ENCODE measurements at regions not wholly inside any gene's neighbourhood (a gene's known extent, or its start where the extent isn't known, plus 50 kb on each side); places are given as distances from the start of the nearest gene placed in this dataset.

DNA sequence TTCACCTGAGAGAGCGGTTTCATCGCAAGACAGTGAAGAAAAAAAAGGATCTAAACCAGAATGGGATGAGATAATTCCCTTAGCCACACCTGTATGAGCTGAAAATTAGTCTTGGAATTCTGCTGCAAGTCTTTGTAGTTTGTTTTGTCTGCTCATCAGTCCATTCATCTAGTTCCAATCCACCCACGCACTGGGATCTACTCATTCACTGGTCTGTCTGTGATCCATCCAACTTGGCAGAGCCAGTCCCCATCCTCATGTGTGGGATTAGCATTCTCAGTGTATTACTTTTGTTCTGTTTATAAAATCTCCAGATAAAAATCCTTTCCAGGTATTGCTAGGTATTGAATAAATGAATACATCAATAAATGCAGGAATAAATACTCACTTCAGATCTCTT is 266.5 kb upstream of the USP24 start:
- Histone ChIP-seq H3K4me1 (ENCODE audit: insufficient read depth, low read length) (no peaks in the 10 kb centered on the region), H3K4me3 (ENCODE audit: low read length) (no peak overlapping the region), H3K36me3 (ENCODE audit: insufficient read depth, low read length) (no peaks in the 10 kb centered on the region), H2AFZ (ENCODE audit: low read depth, low read length) (no peak overlapping the region), H3K27me3 (ENCODE audit: insufficient read depth, low read length) (no peaks in the 10 kb centered on the region), H3K9me3 (ENCODE audit: low read length) (no peaks in the 10 kb centered on the region)

- H2AFZ ChIP-seq (ENCODE audit: low read depth, low read length): no peak overlapping the region
- H3K27me3 ChIP-seq (ENCODE audit: insufficient read depth, low read length): no peaks in the 10 kb centered on the region
- H3K4me3 ChIP-seq (ENCODE audit: low read length): no peak overlapping the region
- no peaks in the 10 kb centered on the region for H3K4me1 ChIP-seq (ENCODE audit: insufficient read depth, low read length)
- H3K9me3 ChIP-seq (ENCODE audit: low read length): no peaks in the 10 kb centered on the region
- no peaks in the 10 kb centered on the region for H3K36me3 ChIP-seq (ENCODE audit: insufficient read depth, low read length)
Measured at GRCh38 chr1:55480029-55480795, 265.0 kb upstream of the USP24 start.

DNA sequence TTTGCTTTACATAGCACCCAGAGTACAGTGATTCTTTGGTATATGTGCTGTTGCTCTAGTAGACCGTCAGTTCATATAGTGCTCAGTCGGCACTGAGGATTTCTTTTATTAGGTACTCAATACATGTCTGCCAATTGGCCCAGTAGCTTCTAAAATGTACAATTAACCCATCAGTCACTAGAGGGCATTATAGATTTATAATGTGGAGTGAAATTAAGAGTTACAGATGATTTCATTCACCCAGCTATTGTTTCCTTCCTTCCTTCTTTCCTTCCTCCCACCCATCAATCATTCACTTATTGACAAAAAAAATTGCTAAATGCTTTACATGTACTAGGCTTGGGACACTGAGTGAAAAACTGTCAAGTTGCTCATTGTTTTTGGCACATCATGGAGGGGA is 263.6 kb upstream of the USP24 start:
- no peak overlapping the region for H3K4me3 ChIP-seq (ENCODE audit: low read length)
- no peaks in the 10 kb centered on the region for H3K36me3 ChIP-seq (ENCODE audit: insufficient read depth, low read length)
- H3K4me1 ChIP-seq (ENCODE audit: insufficient read depth, low read length): no peaks in the 10 kb centered on the region
- H3K27me3 ChIP-seq (ENCODE audit: insufficient read depth, low read length): no peaks in the 10 kb centered on the region
- no peaks in the 10 kb centered on the region for H3K9me3 ChIP-seq (ENCODE audit: low read length)
- no peak overlapping the region for H2AFZ ChIP-seq (ENCODE audit: low read depth, low read length)

DNA sequence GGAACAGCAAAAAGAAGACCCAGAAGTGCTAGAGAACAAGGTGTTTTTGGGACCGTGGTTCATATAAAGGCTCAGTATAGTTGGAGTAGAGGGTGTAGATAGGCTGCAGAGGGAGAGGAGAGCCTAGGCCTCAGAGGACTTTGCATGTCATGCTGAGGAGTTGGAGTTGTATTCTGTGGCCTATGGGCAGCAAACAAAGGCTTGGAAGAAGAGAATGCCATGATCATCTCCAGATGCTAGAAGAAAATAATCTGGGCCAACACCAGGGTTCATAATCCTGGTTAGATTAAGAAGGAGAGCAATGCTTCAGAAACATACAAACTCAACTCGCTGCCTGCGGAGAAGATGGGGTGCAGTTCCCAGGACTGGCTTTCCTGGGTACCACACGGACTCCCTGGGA is 262.8 kb upstream of the USP24 start:
- H3K27me3 ChIP-seq (ENCODE audit: insufficient read depth, low read length): no peaks in the 10 kb centered on the region
- no peak overlapping the region for H3K4me3 ChIP-seq (ENCODE audit: low read length)
- no peaks in the 10 kb centered on the region for H3K36me3 ChIP-seq (ENCODE audit: insufficient read depth, low read length)
- H2AFZ ChIP-seq (ENCODE audit: low read depth, low read length): no peak overlapping the region
- H3K9me3 ChIP-seq (ENCODE audit: low read length): no peaks in the 10 kb centered on the region
- no peaks in the 10 kb centered on the region for H3K4me1 ChIP-seq (ENCODE audit: insufficient read depth, low read length)

DNA sequence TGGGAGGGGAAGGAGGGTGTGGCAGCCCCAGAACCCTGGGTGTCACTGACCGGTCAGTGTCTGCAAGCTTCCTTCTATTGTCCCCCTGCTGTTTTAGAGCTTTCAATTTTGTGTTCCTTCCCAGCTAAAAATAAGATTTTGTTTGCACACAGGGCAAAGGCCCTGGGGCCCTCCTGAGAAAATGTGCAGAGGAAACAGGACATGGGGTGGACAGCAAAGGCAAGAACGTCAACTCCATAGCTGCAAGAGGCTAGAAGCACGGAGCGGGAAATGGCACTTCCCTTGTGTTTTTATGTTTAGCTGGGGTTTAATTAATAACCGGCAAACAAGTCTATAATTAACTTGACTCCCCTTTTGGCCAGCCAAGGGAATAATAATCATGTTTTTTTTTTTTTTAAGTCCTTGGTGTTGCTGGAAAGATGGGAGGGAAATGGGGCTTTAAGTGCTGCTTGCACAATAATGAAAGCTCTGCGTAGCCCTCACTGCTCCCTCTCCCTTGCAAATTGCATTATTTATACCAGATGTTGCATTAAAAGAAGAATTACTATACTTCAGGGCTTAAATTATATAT is 261.4 kb upstream of the USP24 start:
- Histone ChIP-seq H3K36me3 (ENCODE audit: insufficient read depth, low read length) (no peaks in the 10 kb centered on the region), H3K4me3 (ENCODE audit: low read length) (no peak overlapping the region), H3K9me3 (ENCODE audit: low read length) (no peaks in the 10 kb centered on the region), H3K4me1 (ENCODE audit: insufficient read depth, low read length) (no peaks in the 10 kb centered on the region), H3K27me3 (ENCODE audit: insufficient read depth, low read length) (no peaks in the 10 kb centered on the region), H2AFZ (ENCODE audit: low read depth, low read length) (no peak overlapping the region)

GRCh38 chr1:55474168-55474786 is 259.1 kb upstream of the USP24 start:
- Histone ChIP-seq H3K4me3 (ENCODE audit: low read length) (no peak overlapping the region), H3K36me3 (ENCODE audit: insufficient read depth, low read length) (no peaks in the 10 kb centered on the region), H3K4me1 (ENCODE audit: insufficient read depth, low read length) (no peaks in the 10 kb centered on the region), H2AFZ (ENCODE audit: low read depth, low read length) (no peak overlapping the region), H3K9me3 (ENCODE audit: low read length) (no peaks in the 10 kb centered on the region), H3K27me3 (ENCODE audit: insufficient read depth, low read length) (no peaks in the 10 kb centered on the region)

GRCh38 chr1:55473661-55474060 is 258.5 kb upstream of the USP24 start:
- H3K4me3 ChIP-seq (ENCODE audit: low read length): no peak overlapping the region
- H3K27me3 ChIP-seq (ENCODE audit: insufficient read depth, low read length): no peaks in the 10 kb centered on the region
- no peak overlapping the region for H2AFZ ChIP-seq (ENCODE audit: low read depth, low read length)
- H3K4me1 ChIP-seq (ENCODE audit: insufficient read depth, low read length): no peaks in the 10 kb centered on the region
- no peaks in the 10 kb centered on the region for H3K36me3 ChIP-seq (ENCODE audit: insufficient read depth, low read length)
- no peaks in the 10 kb centered on the region for H3K9me3 ChIP-seq (ENCODE audit: low read length)

- H3K27me3 ChIP-seq (ENCODE audit: insufficient read depth, low read length): no peaks in the 10 kb centered on the region
- no peak overlapping the region for H2AFZ ChIP-seq (ENCODE audit: low read depth, low read length)
- H3K36me3 ChIP-seq (ENCODE audit: insufficient read depth, low read length): no peaks in the 10 kb centered on the region
- H3K4me3 ChIP-seq (ENCODE audit: low read length): no peak overlapping the region
- H3K4me1 ChIP-seq (ENCODE audit: insufficient read depth, low read length): no peaks in the 10 kb centered on the region
- H3K9me3 ChIP-seq (ENCODE audit: low read length): no peaks in the 10 kb centered on the region
Measured at GRCh38 chr1:55472784-55473183, 257.6 kb upstream of the USP24 start.

DNA sequence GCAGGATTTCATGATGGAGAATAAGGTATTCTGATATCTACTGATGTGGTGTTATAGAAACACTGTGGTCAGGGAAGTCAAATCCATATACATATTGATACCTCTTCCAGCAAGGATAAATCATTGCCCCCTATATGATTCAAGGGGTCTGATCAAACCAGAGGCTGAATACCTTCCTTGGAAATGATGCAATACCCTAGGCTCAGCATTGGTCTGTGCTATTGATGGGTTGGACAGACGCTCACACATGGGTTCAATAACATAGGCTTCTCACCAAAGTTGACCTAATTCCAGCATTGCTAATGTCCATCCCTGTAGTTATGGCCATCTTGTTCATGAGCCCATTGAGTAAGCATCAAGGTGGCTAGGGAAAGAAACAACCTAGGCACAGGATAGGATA is 257.0 kb upstream of the USP24 start:
- Histone ChIP-seq H2AFZ (ENCODE audit: low read depth, low read length) (no peak overlapping the region), H3K4me1 (ENCODE audit: insufficient read depth, low read length) (no peaks in the 10 kb centered on the region), H3K9me3 (ENCODE audit: low read length) (no peaks in the 10 kb centered on the region), H3K27me3 (ENCODE audit: insufficient read depth, low read length) (no peaks in the 10 kb centered on the region), H3K4me3 (ENCODE audit: low read length) (no peak overlapping the region), H3K36me3 (ENCODE audit: insufficient read depth, low read length) (no peaks in the 10 kb centered on the region)

- H3K4me1 ChIP-seq (ENCODE audit: insufficient read depth, low read length): no peaks in the 10 kb centered on the region
- no peak overlapping the region for H3K4me3 ChIP-seq (ENCODE audit: low read length)
- H2AFZ ChIP-seq (ENCODE audit: low read depth, low read length): no peak overlapping the region
- no peaks in the 10 kb centered on the region for H3K9me3 ChIP-seq (ENCODE audit: low read length)
- H3K36me3 ChIP-seq (ENCODE audit: insufficient read depth, low read length): no peaks in the 10 kb centered on the region
- H3K27me3 ChIP-seq (ENCODE audit: insufficient read depth, low read length): no peaks in the 10 kb centered on the region
Measured at GRCh38 chr1:55468142-55468795, 253.1 kb upstream of the USP24 start.

GRCh38 chr1:55466921-55467320 is 251.8 kb upstream of the USP24 start:
- Histone ChIP-seq H3K9me3 (ENCODE audit: low read length) (no peaks in the 10 kb centered on the region), H3K4me1 (ENCODE audit: insufficient read depth, low read length) (no peaks in the 10 kb centered on the region), H2AFZ (ENCODE audit: low read depth, low read length) (no peak overlapping the region), H3K36me3 (ENCODE audit: insufficient read depth, low read length) (no peaks in the 10 kb centered on the region), H3K27me3 (ENCODE audit: insufficient read depth, low read length) (no peaks in the 10 kb centered on the region), H3K4me3 (ENCODE audit: low read length) (no peak overlapping the region)

- Histone ChIP-seq H3K9me3 (ENCODE audit: low read length) (no peaks in the 10 kb centered on the region), H3K27me3 (ENCODE audit: insufficient read depth, low read length) (no peaks in the 10 kb centered on the region), H2AFZ (ENCODE audit: low read depth, low read length) (no peak overlapping the region), H3K36me3 (ENCODE audit: insufficient read depth, low read length) (no peaks in the 10 kb centered on the region), H3K4me1 (ENCODE audit: insufficient read depth, low read length) (no peaks in the 10 kb centered on the region), H3K4me3 (ENCODE audit: low read length) (no peak overlapping the region)
Measured at GRCh38 chr1:55466373-55466772, 251.2 kb upstream of the USP24 start.

DNA sequence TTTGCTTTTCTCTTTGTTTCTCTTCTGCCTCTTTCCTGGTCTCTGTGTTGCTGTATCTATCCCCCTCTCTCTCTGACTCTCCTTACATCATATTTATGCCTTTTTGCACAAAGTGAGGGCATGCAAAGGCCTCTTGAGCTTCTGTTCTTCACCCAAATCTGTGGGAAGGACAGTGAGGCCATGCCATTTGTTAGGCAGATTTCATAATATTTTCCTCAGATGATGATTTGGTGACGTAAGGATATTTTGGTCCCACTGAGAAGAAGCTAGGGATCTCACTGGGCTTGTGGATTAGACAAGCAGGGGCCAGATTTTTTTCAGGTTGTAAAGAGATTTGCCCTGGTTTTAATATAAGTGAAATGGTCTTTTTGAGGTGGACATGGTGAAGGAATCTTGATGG is 249.4 kb upstream of the USP24 start:
- H3K9me3 ChIP-seq (ENCODE audit: low read length): no peaks in the 10 kb centered on the region
- H3K4me1 ChIP-seq (ENCODE audit: insufficient read depth, low read length): no peaks in the 10 kb centered on the region
- no peak overlapping the region for H2AFZ ChIP-seq (ENCODE audit: low read depth, low read length)
- H3K4me3 ChIP-seq (ENCODE audit: low read length): no peak overlapping the region
- H3K27me3 ChIP-seq (ENCODE audit: insufficient read depth, low read length): no peaks in the 10 kb centered on the region
- no peaks in the 10 kb centered on the region for H3K36me3 ChIP-seq (ENCODE audit: insufficient read depth, low read length)

Data from neuron (in vitro differentiated cells).